ENCODE measurements at regions not wholly inside any gene's neighbourhood (a gene's known extent, or its start where the extent isn't known, plus 50 kb on each side); places are given as distances from the start of the nearest gene placed in this dataset.

GRCh38 chr6:87905101-87905641 lies 142.5 kb upstream of the SPACA1 start:
- DNase-seq, result no peak

DNA sequence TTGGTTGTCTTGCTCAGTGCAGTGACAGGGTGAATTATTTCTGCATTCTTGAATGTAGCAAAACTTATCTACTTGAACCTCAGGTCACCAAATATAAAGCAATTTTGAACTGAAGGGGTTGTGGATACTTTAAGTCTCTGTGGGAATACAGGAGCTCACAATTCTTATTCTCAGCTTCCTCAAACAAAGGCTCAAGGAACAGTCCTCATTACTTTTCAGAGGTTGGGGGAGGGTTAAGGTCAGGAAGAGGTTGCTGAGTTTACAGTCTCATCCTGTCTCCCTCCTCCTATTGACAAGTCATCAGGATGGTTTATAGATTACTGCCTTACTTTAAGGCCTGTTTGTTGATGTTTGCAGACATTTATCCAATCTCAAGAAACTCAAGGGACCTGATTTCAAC lies 143.6 kb upstream of the SPACA1 start:
- no peak for DNase-seq

DNA sequence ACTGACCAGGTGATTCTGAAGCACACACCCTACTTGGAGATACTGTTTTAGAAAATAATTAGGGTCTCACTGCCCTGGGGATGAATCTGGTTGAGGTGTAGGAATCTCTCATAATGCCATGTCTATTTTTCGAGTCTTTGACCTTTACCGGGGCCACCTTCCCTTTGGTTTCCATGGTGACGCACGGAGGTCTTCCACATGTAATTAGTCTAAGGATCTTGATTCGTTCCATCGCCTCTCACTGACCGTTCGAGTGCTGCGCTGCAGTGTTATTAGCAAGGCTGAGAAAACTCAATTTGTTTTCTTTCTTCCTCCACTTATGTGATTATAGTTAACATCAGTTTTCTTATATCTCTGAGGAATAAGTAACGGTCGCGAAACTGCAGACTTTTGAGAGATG lies 144.3 kb upstream of the SPACA1 start:
- DNase-seq, result no peak

GRCh38 chr6:87902383-87902782 lies 145.3 kb upstream of the SPACA1 start:
- no peak for DNase-seq

- DNase-seq, result no peak
Measured at GRCh38 chr6:87901613-87902012, 146.0 kb upstream of the SPACA1 start.

GRCh38 chr6:87900160-87900698 lies 147.4 kb upstream of the SPACA1 start:
- DNase-seq, result no peak

- DNase-seq, result no peak
Measured at GRCh38 chr6:87899499-87900147, 148.0 kb upstream of the SPACA1 start.

- no peak for DNase-seq
Measured at GRCh38 chr6:87897663-87898062, 150.0 kb upstream of the SPACA1 start.

DNA sequence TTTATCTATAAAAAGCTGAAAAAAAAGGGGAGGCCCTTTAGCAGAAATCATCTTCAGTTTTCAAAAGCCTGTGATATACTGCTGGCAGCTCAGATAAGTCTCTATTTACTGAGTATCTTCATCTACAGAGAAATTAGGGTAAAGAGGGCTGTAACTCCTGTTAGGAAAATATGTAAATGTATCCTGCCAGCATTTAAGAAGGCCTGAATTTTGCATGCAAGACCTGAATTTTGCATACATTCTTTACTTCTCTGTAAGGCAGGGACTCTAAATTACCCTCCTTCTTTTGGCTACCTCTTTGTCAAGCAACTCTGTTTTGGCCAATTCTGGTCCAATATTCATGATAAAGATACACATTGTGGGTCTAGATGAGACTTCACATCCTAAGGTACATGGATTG lies 150.6 kb upstream of the SPACA1 start:
- DNase-seq, result no peak

- no peak for DNase-seq
Measured at GRCh38 chr6:87887266-87887665, 160.4 kb upstream of the SPACA1 start.

GRCh38 chr6:87884203-87884602 lies 163.4 kb upstream of the SPACA1 start:
- DNase-seq, result no peak

DNA sequence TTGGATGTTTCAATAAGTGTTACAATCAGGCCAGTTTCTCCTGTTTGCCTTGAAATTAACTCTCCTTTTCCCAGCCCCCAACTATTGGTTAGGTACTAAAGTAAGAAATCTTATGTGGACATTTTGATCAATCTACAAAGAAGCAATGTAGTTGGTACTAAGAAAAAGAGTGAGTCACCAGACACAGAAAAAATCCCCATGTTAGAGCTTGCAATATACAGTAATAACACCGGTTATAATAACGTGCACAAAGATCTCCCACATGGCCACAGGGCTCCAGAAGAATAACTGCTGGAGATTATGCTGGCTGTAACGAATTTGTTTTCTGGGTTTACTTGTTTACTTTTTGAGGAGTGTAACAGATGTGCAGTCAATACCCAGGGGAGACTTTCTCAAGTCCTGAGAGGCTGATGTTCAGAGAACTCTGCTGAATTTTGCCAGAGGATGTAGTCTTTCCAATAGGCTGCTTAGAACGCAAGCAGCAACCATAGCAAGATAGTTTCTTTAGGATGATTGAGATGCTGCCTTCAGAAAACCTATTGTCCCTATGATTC lies 166.2 kb upstream of the SPACA1 start:
- DNase-seq, result no peak

- DNase-seq, result no peak
Measured at GRCh38 chr6:87879132-87879861, 168.3 kb upstream of the SPACA1 start.

GRCh38 chr6:87875781-87876180 lies 171.9 kb upstream of the SPACA1 start:
- DNase-seq, result no peak

GRCh38 chr6:87873556-87873955 lies 171.5 kb upstream of the AKIRIN2 start:
- no peak for DNase-seq

GRCh38 chr6:87870556-87870955 lies 168.5 kb upstream of the AKIRIN2 start:
- no peak for DNase-seq

DNA sequence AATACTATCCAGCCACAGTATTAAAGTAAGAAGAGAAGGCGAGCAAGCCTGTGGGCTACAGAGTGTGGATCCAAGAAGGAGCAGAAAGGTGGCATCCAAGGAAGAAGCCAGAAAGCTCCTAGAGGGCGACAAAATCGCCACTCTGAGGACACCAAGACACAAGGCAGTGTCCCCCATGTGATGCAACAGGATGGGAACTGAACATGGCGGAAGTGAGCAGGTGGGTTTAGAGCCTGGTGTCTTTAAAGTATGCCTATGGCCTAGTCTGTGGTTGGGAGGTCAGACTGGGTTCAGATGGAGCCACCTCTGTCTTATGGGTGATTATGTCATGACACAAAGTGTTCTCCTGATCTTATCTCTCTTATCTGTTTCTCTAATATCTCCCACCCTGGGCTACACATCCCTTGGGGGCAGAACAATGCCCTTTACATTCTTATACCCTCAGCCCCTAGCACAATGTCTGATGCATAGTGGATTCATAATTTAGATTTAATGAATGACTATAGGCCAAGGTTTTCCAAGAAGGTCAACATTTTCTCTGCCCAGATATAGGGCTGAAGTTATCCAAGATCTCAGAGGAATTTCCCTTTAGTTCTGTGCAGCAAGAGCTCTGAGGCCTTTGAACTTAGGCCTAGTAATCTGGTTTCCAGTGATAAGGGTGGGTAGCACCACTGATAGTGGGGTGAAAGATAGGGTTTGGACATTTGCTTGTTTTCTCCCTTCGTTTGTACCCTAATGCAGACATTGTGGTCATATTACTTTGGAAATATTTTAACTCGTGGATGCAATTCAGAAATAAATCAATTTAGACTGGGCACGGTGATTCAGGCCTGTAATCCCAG lies 167.3 kb upstream of the AKIRIN2 start:
- DNase-seq, result no peak

- DNase-seq, result no peak
Measured at GRCh38 chr6:87860902-87861301, 158.9 kb upstream of the AKIRIN2 start.

DNA sequence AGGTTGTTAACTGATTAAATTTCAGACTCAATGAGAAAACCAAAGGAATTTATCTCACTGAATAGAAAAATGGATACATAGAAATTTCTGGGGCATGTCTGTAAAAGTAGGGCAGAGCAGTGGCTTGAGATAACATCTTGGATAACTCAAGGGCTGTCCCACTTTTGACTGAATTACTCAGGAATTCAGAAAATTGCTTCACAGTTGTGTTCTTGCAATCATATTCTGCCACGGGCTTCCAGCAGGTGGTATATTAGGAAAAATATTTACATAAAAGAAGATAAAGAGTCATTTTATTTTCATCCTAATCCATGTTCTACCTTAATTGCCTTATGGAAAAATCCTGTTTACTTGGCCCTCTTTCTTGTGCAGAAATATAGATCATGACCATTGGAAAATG lies 156.4 kb upstream of the AKIRIN2 start:
- DNase-seq, result no peak

DNA sequence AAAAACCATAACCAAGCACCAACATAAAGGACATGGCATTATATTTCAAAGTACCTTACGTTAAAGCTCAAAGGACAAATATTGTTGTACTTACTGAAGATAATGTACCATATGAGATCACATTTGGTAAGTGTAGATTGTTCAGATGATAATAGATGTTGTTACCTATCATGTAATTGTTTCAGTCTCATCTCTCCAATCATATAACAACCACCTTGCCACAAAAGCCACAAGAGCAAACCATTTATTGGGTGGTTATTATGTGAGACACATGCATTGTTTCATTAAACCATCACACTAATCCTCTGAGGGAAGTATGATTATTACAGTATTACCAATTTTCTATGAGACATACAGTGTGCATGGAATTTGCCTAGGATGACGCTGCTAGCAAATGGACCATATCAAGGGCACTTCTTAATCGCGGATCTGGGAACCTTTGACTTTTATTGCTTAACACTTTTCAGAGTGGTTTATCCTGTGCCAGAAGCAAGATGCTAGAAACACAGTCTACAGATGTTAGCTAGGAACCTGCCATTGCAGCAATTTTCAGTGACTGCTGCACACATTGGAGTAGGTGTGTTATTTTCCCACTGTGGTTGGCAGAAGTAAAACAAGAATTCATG lies 149.8 kb upstream of the AKIRIN2 start:
- no peak for DNase-seq

GRCh38 chr6:87848616-87849015 lies 146.6 kb upstream of the AKIRIN2 start:
- no peak for DNase-seq

GRCh38 chr6:87847830-87848210 lies 145.8 kb upstream of the AKIRIN2 start:
- DNase-seq, result no peak

Data from GDM1 (cell line).